CD14-positive monocyte (primary cell): ENCODE measurements at regions not wholly inside any gene's neighbourhood (a gene's known extent, or its start where the extent isn't known, plus 50 kb on each side); places are given as distances from the start of the nearest gene placed in this dataset.

Source experiments
- DNase-seq, 3 donors: peaks; one replicate each; pipeline ENCODE4 v3.0.0-alpha.2; 2011 to 2022
- H2AFZ ChIP-seq: 2 replicates; pipeline ENCODE4 v1.6.0; 2012; ENCODE audit warnings: mild to moderate bottlenecking, low read depth, low read length, inconsistent platforms; ENCODE audit not compliant: insufficient read depth, poor library complexity, severe bottlenecking
- H3K27ac ChIP-seq, 2 donors: 1 replicate in 1 of 2; 2 replicates in 1 of 2; pipeline ENCODE4 v1.5.1; 2012 to 2013; ENCODE audit warnings: low read length in 2 of 2, control low read depth in 1 of 2, inconsistent platforms in 1 of 2, low read depth in 1 of 2, mild to moderate bottlenecking in 1 of 2
- H3K27me3 ChIP-seq, 2 donors: one replicate each; pipeline versions ENCODE4 v1.6.0 to v1.6.1; 2011 to 2013; ENCODE audit warnings: low read length in 2 of 2; ENCODE audit not compliant: control insufficient read depth in 2 of 2, insufficient read depth in 2 of 2
- H3K36me3 ChIP-seq, 2 donors: replicated peaks in 1 of 2; 1 replicate in 1 of 2; 2 replicates in 1 of 2; pipeline versions ENCODE4 v1.5.1 to v1.6.1; 2012 to 2013; ENCODE audit warnings: low read length in 2 of 2, control low read depth in 1 of 2, inconsistent platforms in 1 of 2, mild to moderate bottlenecking in 1 of 2; ENCODE audit not compliant: insufficient read depth in 2 of 2, control insufficient read depth in 1 of 2
- H3K4me1 ChIP-seq, 2 donors: 1 replicate in 1 of 2; 2 replicates in 1 of 2; pipeline versions ENCODE4 v1.5.1 to v1.6.1; 2012 to 2013; ENCODE audit warnings: low read length in 2 of 2, control low read depth in 1 of 2, inconsistent platforms in 1 of 2, mild to moderate bottlenecking in 1 of 2, moderate library complexity in 1 of 2; ENCODE audit not compliant: insufficient read depth in 2 of 2, control insufficient read depth in 1 of 2
- H3K4me2 ChIP-seq: replicated peaks from 2 replicates; pipeline ENCODE3; 2012; ENCODE audit warnings: low read length, moderate library complexity, mild to moderate bottlenecking; ENCODE audit not compliant: poor library complexity, severe bottlenecking; ENCODE audit errors: extremely low read depth
- H3K4me3 ChIP-seq, 3 experiments: fragments of 200-600 bp in 1 of 3; sonication (generic) in 1 of 3; replicated peaks in 1 of 3; 1 replicate in 2 of 3; 2 replicates in 1 of 3; pipeline ENCODE4 v1.5.1; 2011 to 2013; ENCODE audit warnings: low read length in 3 of 3, mild to moderate bottlenecking in 3 of 3, control low read depth in 2 of 3, low read depth in 2 of 3, inconsistent platforms in 1 of 3, moderate library complexity in 1 of 3
- H3K79me2 ChIP-seq: 2 replicates; pipeline ENCODE4 v1.6.0; 2012; ENCODE audit warnings: mild to moderate bottlenecking, control low read depth, inconsistent platforms, low read length, moderate library complexity; ENCODE audit not compliant: insufficient read depth
- H3K9ac ChIP-seq: 2 replicates; pipeline ENCODE4 v1.6.0; 2017; ENCODE audit warnings: low read length, mild to moderate bottlenecking; ENCODE audit not compliant: insufficient read depth, poor library complexity, severe bottlenecking
- H3K9me3 ChIP-seq, 2 donors: replicated peaks in 1 of 2; 1 replicate in 1 of 2; 2 replicates in 1 of 2; pipeline versions ENCODE4 v1.5.1 to v1.6.1; 2012 to 2013; ENCODE audit warnings: low read length in 2 of 2, control low read depth in 1 of 2; ENCODE audit not compliant: control insufficient read depth in 1 of 2, insufficient read depth in 1 of 2
- H4K20me1 ChIP-seq: 2 replicates; pipeline ENCODE4 v1.6.0; 2012; ENCODE audit warnings: mild to moderate bottlenecking, low read length, control low read depth, moderate library complexity; ENCODE audit not compliant: insufficient read depth
- H3K27ac Mint-ChIP-seq, 7 donors: one replicate each; pipeline ENCODE4 v1.8.0; 2020; ENCODE audit warnings: mild to moderate bottlenecking in 7 of 7, mixed read lengths in 7 of 7, moderate library complexity in 6 of 7, inconsistent platforms in 2 of 7
- H3K27me3 Mint-ChIP-seq, 3 donors: one replicate each; pipeline ENCODE4 v1.8.0; 2021 to 2022; ENCODE audit warnings: low read depth in 3 of 3, mild to moderate bottlenecking in 3 of 3, mixed read lengths in 3 of 3, moderate library complexity in 3 of 3, inconsistent platforms in 1 of 3
- H3K36me3 Mint-ChIP-seq, 2 donors: one replicate each; pipeline ENCODE4 v1.8.0; 2020; ENCODE audit warnings: mixed read lengths in 2 of 2, inconsistent platforms in 1 of 2, mild to moderate bottlenecking in 1 of 2
- H3K4me1 Mint-ChIP-seq: one replicate; pipeline ENCODE4 v1.8.0; 2020; ENCODE audit warnings: mild to moderate bottlenecking, mixed read lengths
- H3K4me3 Mint-ChIP-seq, 2 donors: one replicate each; pipeline ENCODE4 v1.8.0; 2020; ENCODE audit warnings: mild to moderate bottlenecking in 2 of 2, mixed read lengths in 2 of 2, moderate library complexity in 1 of 2
- H3K9me3 Mint-ChIP-seq, 7 donors: one replicate each; pipeline ENCODE4 v1.8.0; 2020 to 2022; ENCODE audit warnings: mixed read lengths in 7 of 7, mild to moderate bottlenecking in 6 of 7, moderate library complexity in 6 of 7, inconsistent platforms in 2 of 7
- WGBS: methylation state at CpG from one replicate; pipeline ENCODE4 v1.1.5; 2013; ENCODE audit warnings: missing lambda C conversion rate; ENCODE audit not compliant: insufficient coverage; 5-methylcytosine and 5-hydroxymethylcytosine counted together
- intact Hi-C, 2 donors: fragments of 100-400 bp; cut with micrococcal nuclease; formaldehyde crosslinking; loops; one replicate each; pipeline versions ENCODE4 v1.15.0 to v1.15.1; 2023
- TF ChIP-seq, protein P1 (sequence below): fragments of 200-600 bp; IDR thresholded peaks from one replicate; pipeline ENCODE4 v1.8.0; 2022; ENCODE audit warnings: antibody characterized with exemption, mild to moderate bottlenecking

DNA sequence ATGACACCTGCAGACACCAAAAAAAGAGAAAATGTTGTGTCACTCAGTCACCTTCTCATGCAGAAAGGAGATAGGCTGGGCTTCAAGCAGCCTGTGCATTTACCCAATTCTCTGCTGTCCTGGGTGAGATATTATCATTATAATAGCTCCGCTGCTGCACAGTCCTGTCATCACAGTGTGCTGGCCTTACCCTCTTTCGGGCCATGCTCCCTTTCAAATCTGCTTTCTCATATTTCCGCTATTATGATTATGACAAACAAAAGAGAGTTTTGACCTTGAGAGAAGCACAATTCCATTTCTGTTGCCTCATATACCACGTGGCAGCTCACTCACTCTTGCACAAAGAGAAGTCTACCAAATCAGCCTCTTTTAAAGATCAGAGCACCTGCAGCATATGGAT is 1350.1 kb upstream of the ACO1 start:
- Histone ChIP-seq H3K4me2 (no peak overlapping the region), H3K4me3 (no peak overlapping the region), H3K36me3 (no peaks in the 10 kb centered on the region), H2AFZ (no peak overlapping the region), H3K9me3 (no peaks in the 10 kb centered on the region), H3K79me2 (no peaks in the 10 kb centered on the region), H3K27ac (no peak overlapping the region), H4K20me1 (no peaks in the 10 kb centered on the region), H3K4me1 (no peaks in the 10 kb centered on the region), H3K9ac (no peak overlapping the region), H3K27me3 (no peaks in the 10 kb centered on the region)
- DNase-seq: no peak
- peaks cover 0 to 3% (median 0%) of the 10 kb centered on the region in 7 donors for H3K9me3 Mint-ChIP-seq
- H3K4me1 Mint-ChIP-seq: no peaks in the 10 kb centered on the region
- TF ChIP-seq, protein P1, sequence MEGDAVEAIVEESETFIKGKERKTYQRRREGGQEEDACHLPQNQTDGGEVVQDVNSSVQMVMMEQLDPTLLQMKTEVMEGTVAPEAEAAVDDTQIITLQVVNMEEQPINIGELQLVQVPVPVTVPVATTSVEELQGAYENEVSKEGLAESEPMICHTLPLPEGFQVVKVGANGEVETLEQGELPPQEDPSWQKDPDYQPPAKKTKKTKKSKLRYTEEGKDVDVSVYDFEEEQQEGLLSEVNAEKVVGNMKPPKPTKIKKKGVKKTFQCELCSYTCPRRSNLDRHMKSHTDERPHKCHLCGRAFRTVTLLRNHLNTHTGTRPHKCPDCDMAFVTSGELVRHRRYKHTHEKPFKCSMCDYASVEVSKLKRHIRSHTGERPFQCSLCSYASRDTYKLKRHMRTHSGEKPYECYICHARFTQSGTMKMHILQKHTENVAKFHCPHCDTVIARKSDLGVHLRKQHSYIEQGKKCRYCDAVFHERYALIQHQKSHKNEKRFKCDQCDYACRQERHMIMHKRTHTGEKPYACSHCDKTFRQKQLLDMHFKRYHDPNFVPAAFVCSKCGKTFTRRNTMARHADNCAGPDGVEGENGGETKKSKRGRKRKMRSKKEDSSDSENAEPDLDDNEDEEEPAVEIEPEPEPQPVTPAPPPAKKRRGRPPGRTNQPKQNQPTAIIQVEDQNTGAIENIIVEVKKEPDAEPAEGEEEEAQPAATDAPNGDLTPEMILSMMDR: no peak
- H3K36me3 Mint-ChIP-seq: no peaks in the 10 kb centered on the region
- no peak overlapping the region for H3K4me3 Mint-ChIP-seq
- H3K27me3 Mint-ChIP-seq: peaks cover 0 to 1% (median 0%) of the 10 kb centered on the region in 3 donors
- intact Hi-C loops: no loop called here
- 90% methylated on average over 2 of the region's 4 CpGs for WGBS
- no peak overlapping the region for H3K27ac Mint-ChIP-seq

- Histone ChIP-seq H3K27me3 (no peaks in the 10 kb centered on the region), H3K9ac (no peak overlapping the region), H3K4me1 (no peaks in the 10 kb centered on the region), H3K4me3 (no peak overlapping the region), H2AFZ (no peak overlapping the region), H3K27ac (no peak overlapping the region), H3K36me3 (no peaks in the 10 kb centered on the region), H3K79me2 (no peaks in the 10 kb centered on the region), H3K4me2 (no peak overlapping the region), H3K9me3 (no peaks in the 10 kb centered on the region), H4K20me1 (no peaks in the 10 kb centered on the region)
- no peak overlapping the region for H3K27ac Mint-ChIP-seq
- H3K27me3 Mint-ChIP-seq: no peaks in the 10 kb centered on the region
- DNase-seq: no peak
- H3K9me3 Mint-ChIP-seq: peaks cover 0 to 2% (median 0%) of the 10 kb centered on the region in 7 donors
- no peaks in the 10 kb centered on the region for H3K4me1 Mint-ChIP-seq
- TF ChIP-seq, protein P1: no peak
- no CpG with 5 or more reads among the region's 4 CpGs for WGBS
- no peaks in the 10 kb centered on the region for H3K36me3 Mint-ChIP-seq
- intact Hi-C loops: no loop called here
- no peak overlapping the region for H3K4me3 Mint-ChIP-seq
These were observed 1343.9 kb upstream of the ACO1 start for GRCh38 chr9:31040564-31040963.
